K562 (cell line): ENCODE measurements at regions not wholly inside any gene's neighbourhood (a gene's known extent, or its start where the extent isn't known, plus 50 kb on each side); places are given as distances from the start of the nearest gene placed in this dataset.

Experiments used
- CHD2 ChIP-seq: IDR thresholded peaks from 2 replicates; pipeline ENCODE4 v1.6.1; 2011; ENCODE audit warnings: low read depth, low read length
- CSDE1 ChIP-seq, 2 experiments: fragments of 450-650 bp; IDR thresholded peaks; 2 replicates each; pipeline ENCODE4 v1.6.1; 2016; ENCODE audit warnings: mild to moderate bottlenecking in 1 of 2
- FOXA1 ChIP-seq: fragments of 450-650 bp; IDR thresholded peaks from 2 replicates; pipeline ENCODE4 v1.6.1; 2016; ENCODE audit warnings: mild to moderate bottlenecking, borderline replicate concordance
- JUNB ChIP-seq: fragments of 450-650 bp; formaldehyde crosslinking; conservative IDR thresholded peaks from 2 replicates; pipeline ENCODE4 v1.4.0; 2020; ENCODE audit warnings: mild to moderate bottlenecking
- SAFB2 ChIP-seq: fragments of 200-400 bp; formaldehyde crosslinking; IDR thresholded peaks from 2 replicates; pipeline ENCODE4 v1.6.1; 2018; ENCODE audit warnings: borderline replicate concordance, low read length, low read depth, moderate library complexity; ENCODE audit not compliant: severe bottlenecking
- SIN3A ChIP-seq, 2 experiments: fragments of 150-350 bp in 1 of 2; IDR thresholded peaks; 2 replicates each; pipeline ENCODE4 v1.6.1; 2011 to 2016; ENCODE audit warnings: borderline replicate concordance in 2 of 2, low read depth in 2 of 2, low read length in 2 of 2, mild to moderate bottlenecking in 2 of 2, moderate library complexity in 2 of 2; ENCODE audit not compliant: control insufficient read depth in 1 of 2
- THRAP3 ChIP-seq: fragments of 450-650 bp; IDR thresholded peaks from 2 replicates; pipeline ENCODE4 v1.6.1; 2016; ENCODE audit warnings: mild to moderate bottlenecking, inconsistent platforms, borderline replicate concordance
- ZNF551 ChIP-seq: fragments of 250-450 bp; sonication (Bioruptor Pico); IDR thresholded peaks from 2 replicates; pipeline ENCODE4 v1.5.0; 2021; ENCODE audit warnings: mild to moderate bottlenecking, moderate library complexity
- TF ChIP-seq, protein P1 (sequence below), 2 experiments: fragments of 450-650 bp; formaldehyde crosslinking in 1 of 2; IDR thresholded peaks; 2 replicates each; pipeline versions ENCODE4 v1.4.0 to v1.6.1; 2014 to 2020; ENCODE audit warnings: mild to moderate bottlenecking in 2 of 2, borderline replicate concordance in 1 of 2, low read depth in 1 of 2

- TF ChIP-seq JUNB (CRISPR knock-in tag) (no peak), CSDE1 (IDR thresholded peaks at IDR 0.05) (no peak), SIN3A (IDR thresholded peaks at IDR 0.05; ENCODE audit: borderline replicate concordance in 2 of 2, control insufficient read depth in 1 of 2, low read depth in 2 of 2, low read length in 2 of 2) (no peak), FOXA1 (no peak), ZNF551 (CRISPR knock-in tag) (no peak), CHD2 (no peak), THRAP3 (no peak), SAFB2 (no peak)
- TF ChIP-seq, protein P1, sequence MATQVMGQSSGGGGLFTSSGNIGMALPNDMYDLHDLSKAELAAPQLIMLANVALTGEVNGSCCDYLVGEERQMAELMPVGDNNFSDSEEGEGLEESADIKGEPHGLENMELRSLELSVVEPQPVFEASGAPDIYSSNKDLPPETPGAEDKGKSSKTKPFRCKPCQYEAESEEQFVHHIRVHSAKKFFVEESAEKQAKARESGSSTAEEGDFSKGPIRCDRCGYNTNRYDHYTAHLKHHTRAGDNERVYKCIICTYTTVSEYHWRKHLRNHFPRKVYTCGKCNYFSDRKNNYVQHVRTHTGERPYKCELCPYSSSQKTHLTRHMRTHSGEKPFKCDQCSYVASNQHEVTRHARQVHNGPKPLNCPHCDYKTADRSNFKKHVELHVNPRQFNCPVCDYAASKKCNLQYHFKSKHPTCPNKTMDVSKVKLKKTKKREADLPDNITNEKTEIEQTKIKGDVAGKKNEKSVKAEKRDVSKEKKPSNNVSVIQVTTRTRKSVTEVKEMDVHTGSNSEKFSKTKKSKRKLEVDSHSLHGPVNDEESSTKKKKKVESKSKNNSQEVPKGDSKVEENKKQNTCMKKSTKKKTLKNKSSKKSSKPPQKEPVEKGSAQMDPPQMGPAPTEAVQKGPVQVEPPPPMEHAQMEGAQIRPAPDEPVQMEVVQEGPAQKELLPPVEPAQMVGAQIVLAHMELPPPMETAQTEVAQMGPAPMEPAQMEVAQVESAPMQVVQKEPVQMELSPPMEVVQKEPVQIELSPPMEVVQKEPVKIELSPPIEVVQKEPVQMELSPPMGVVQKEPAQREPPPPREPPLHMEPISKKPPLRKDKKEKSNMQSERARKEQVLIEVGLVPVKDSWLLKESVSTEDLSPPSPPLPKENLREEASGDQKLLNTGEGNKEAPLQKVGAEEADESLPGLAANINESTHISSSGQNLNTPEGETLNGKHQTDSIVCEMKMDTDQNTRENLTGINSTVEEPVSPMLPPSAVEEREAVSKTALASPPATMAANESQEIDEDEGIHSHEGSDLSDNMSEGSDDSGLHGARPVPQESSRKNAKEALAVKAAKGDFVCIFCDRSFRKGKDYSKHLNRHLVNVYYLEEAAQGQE (IDR thresholded peaks at IDR 0.05; ENCODE audit: borderline replicate concordance): no peak
- TF ChIP-seq, protein P1 (CRISPR knock-in tag; IDR thresholded peaks at IDR 0.05; ENCODE audit: low read depth): no peak
Measured at GRCh38 chr2:163934131-163934530, 198.3 kb upstream of the FIGN start.
